GM23248 (cell line): ENCODE measurements at regions not wholly inside any gene's neighbourhood (a gene's known extent, or its start where the extent isn't known, plus 50 kb on each side); places are given as distances from the start of the nearest gene placed in this dataset.
"Not testable (repeated sequence)": the region's sequence is repeated elsewhere in the genome, so short reads cannot be mapped to it uniquely, and the experiment has no call there.

ENCODE experiments used
- EZH2 ChIP-seq: fragments of 200-600 bp; sonication (generic); IDR thresholded peaks from 2 replicates; pipeline ENCODE4 v1.6.1; 2018; ENCODE audit warnings: antibody characterized with exemption, mild to moderate bottlenecking; ENCODE audit not compliant: insufficient read depth, poor library complexity, severe bottlenecking
- EZH2phosphoT487 ChIP-seq: fragments of 200-600 bp; sonication (generic); IDR thresholded peaks from 2 replicates; pipeline ENCODE4 v1.6.1; 2018; ENCODE audit warnings: antibody characterized with exemption, moderate library complexity, mild to moderate bottlenecking, low read depth; ENCODE audit not compliant: insufficient read depth

GRCh38 chr16:29218171-29218570 lies 188.3 kb downstream of the NPIPB11 start:
- TF ChIP-seq EZH2, EZH2phosphoT487: not testable (repeated sequence)
